ENCODE measurements at regions not wholly inside any gene's neighbourhood (a gene's known extent, or its start where the extent isn't known, plus 50 kb on each side); places are given as distances from the start of the nearest gene placed in this dataset.
"Not testable (repeated sequence)": the region's sequence is repeated elsewhere in the genome, so short reads cannot be mapped to it uniquely, and the experiment has no call there.

DNA sequence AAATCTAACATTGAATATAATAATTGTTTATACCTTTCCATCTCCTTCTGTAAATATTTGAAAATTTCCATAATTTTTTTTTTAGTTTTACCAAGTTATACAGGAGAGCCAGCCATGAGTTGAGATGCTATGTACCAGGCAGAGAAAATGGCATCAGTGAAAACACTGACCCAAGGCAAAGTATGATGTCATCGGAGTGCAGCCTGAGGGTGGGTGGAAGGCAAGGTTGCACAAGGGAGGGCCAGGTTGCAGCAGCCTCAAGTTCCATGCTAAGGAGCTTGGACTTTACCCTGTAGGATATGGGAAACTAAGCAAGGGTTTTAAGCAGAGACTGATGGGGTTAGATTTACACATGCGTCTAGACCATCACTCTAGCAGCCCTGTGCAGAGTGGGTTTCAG, 441.1 kb downstream of the BCAT1 start:
- no peak for DNase-seq (ENCODE audit: low read depth)

DNA sequence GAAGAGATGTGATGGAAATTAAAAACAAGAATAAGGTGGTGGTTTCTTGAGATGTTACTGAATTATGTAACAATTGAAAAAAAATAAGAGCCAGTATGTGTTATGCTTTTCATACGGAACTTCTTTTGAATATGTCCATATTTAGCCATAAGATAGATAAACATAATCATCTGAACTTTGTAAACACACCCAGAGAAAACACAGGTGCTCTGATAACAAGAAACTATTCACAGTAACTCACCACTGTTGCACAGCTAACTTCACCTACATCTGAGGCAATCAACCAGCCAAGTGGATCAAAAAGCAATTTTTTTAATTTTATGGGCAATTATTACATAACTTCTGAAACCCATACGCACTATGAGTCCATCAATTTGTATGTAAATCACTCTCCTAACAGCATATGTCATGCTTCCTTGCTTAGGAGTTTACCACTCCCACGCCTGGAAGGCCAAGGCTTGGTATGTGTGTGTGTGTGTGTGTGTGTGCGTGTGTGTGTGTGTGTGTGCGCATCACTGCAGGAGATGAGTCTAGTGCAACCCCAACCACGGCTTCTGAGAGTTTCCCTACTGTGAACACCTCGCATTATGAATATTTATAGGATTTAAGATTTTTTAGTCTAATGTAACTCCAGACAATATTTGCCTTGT, 443.4 kb downstream of the BCAT1 start:
- DNase-seq (ENCODE audit: low read depth) = no peak

DNA sequence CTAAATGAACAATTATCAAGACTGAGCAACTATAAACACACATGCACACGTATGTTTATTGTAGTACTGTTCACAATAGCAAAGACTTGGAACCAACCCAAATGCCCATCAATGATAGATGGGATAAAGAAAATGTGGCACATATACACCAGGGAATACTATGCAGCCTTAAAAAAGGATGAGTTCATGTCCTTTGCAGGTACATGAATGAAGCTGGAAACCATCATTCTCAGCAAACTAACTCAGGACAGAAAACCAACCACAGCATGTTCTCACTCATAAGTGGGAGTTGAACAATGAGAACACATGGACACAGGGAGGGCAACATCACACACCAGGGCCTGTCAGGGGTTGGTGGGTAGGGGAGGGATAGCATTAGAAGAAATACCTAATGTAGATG, 445.4 kb downstream of the BCAT1 start:
- not testable (repeated sequence) for DNase-seq (ENCODE audit: low read depth)

DNA sequence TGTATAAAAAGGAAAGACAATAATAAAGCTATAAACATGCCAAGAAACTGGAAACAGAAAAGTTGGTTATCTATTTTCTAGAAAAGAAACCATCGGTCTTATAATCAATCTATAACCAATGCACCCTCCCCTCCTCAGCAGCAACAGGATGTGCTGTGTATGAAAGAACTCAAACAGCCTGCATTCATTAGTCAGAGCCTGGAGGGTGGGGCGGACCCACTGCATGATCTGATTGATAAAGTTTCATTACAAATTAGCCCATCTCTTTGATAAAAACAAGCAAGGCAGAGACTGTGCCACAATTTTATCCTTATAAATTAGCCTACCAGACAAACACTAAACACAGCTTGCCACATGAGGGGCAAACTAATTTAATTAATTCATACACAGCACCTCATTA, 448.1 kb downstream of the BCAT1 start:
- DNase-seq (ENCODE audit: low read depth) = peak; percentile 57

DNA sequence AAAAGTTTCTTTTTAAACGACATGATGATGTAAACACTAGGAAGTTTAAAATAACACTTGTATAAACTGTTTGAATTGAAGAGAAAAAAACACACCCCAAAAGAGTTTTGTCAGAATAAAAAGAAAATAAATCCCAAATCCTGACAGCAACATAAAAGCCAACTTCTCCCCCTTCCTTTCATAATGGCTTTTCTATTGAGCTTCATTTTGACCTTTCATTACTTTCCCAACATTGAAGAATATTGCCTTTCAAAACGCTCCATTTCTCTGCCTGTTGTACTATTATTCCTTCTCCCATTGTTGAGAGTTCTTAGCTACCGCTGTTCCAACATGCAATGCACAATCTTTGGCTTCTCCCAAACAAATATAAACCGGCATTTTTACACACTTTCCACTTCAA, 448.5 kb downstream of the BCAT1 start:
- no peak for DNase-seq (ENCODE audit: low read depth)

DNA sequence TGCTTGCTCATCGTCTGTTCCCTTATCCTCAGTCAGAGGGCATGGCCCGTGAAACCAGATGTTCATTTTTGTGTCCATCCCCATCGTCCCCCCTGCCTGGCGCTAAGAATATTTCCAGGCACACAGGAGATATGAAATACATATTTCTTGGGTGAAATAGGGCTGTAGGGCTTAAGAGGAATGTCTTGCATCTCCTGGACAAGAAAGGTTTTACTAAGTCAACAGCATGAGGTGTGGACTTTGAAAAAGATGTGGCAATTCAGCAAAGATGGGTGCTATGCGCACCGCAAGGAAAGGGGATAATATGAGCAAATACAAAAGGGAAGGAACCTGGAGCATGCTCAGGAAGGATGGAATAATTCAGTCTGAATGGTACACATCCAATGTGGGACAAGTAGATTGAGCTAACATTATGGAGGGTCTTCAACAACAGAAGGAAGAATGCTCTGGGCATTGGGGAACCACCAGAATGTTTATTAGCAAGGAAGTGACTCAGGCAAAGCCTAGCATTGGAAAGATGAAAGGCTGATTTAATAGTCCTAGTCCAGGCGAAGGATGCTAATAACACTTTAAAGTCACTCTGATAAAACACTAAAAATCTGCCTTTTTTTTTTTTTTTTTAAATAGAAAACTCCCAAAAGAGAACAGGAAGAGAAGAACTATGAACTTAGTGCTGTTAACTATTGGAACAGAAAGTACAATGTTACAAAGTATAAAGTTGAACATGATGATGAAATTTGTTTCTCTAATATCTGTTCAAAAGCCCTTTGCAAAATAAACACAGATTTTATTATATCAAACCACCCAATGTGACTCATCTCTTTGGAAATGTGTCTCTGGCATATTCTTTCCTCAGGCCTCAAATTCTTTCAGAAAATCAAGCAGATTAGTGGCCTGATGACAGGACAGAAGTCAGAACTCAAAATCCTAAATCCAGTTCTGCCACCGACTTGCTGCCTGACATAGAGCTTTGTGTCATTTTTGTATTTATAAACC, 449.5 kb downstream of the BCAT1 start:
- peak; percentile 88 for DNase-seq (ENCODE audit: low read depth)

DNA sequence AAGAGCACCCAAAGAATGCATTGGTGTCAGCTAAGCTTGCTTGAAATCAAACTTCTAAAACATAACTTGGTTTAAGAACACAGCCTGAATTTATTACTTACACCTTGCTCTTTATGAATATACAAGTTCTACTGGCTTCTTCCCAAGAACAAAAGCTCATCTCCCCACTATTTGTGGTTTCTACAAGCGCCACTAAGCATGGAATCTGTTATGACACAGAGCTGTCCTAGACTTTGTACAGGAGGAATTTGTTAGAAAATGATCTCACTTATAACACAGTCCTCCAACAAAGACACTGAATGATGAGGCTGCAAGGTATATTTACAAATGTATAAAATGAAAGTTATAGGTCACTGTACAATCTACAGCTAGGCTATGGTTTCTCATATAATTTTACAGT, 452.1 kb downstream of the BCAT1 start:
- DNase-seq (ENCODE audit: low read depth) = peak; percentile 88

DNA sequence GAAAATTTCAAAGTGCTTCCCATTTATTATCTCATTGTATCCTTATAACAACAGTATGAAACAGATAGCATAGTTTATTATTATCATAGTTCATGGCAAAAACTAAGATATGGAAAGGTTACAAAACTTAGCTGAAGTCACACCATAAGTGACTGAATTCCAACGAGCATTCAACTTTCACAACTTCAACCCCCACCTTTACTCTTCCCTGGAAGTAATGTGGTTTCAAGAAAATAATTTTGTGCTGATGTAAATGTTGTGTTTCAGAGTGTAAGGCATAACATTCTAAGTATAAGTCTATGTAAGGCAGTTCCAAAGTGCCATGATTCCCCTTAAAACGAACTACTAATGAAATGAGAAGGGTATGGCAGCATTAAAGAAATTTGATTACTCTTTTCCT, 454.5 kb downstream of the BCAT1 start:
- DNase-seq (ENCODE audit: low read depth) = peak; percentile 56

DNA sequence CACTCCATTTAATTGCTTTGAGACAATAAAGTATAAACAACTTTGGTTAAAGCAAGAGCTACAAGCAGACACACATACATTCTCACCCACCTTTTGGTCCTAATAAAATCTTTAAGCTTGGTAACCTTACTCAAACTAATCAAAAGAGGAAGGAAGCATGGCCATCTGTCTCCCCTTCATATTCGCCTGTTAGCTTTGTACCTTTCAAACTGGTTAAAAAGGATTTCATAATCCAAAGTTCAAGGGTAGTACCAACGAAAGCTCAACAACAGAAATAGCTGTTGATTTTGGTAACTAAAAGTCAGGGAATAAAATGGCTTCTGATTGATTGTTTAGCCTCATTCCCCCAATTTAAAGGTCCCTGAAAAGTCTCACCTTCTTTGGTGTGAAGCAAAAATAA, 456.9 kb downstream of the BCAT1 start:
- DNase-seq (ENCODE audit: low read depth) = no peak

DNA sequence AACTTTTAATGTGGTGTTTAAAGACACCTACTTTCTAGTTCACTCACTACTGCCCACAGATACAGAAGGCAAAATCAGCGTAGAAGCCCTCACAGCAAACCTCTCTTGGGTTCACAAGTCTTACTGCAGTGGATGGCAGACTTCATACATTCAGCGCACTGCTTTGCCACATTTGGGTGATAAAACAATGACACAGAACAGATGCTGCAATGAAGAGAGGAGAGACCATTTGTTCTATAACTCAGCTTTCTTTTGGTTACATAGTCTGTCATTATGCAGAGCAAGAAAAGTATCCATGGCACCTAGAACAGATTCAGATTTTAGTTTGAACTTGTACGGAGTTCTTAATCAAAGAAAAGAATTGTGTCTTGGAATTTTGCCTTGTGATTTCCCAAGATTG, 459.0 kb downstream of the BCAT1 start:
- DNase-seq (ENCODE audit: low read depth) = no peak

DNA sequence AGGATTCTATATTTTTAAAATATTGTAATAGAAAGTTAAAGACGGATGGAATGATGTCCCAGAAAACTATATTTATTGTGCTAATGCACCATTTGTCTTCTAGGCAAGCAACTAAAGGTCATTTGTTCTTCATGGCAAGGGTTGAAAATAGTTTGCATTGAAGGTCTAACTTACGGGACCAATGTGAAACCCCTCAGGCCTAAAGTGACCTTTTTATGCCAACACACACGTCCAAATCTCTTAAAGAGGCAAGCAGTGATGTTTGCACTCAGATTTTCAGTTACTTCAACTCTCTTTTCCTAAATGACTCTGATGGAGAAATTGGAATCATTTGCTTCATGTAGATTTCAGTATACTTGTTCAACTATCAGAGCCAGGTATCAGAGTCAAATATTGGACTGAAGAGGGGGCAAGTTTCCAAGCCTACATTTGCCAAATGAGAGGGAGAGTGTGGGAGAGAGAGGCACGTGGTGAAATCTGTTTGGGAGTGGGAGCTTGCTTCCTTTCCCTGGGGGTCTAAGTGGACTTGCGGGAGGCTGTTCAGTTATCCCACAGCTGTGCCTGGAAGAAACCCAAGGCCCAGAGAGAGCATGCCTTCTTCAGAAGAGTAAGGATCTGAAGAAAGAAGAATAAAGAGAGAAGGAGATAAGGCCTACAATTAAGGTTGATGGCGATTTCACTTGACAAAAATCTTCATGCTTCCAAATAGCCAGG, 459.8 kb downstream of the BCAT1 start:
- DNase-seq (ENCODE audit: low read depth) = no peak

DNA sequence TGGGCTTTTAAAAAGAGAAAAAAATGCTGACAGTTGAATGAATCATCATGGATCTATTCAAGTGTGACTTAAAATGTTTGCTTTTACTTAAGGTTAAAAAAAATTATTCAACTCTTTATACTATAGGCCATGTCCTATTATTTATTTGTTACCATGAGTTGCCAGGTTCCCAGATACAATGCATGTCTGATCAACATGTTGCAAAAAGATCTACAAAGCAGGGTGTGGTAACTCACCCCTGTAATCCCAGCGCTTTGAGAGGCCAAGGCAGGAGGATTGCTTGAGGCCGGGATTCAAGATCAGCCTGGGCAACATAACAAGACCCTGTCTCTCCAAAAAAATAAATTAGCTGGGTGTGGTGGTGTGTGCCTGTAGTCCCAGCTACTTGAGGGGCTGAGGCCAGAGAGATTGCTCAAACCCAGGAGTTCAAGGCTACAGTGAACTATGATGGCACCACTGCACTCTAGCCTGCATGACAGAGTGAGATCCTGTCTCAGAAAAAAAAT, 460.8 kb downstream of the BCAT1 start:
- DNase-seq (ENCODE audit: low read depth) = peak; percentile 88

DNA sequence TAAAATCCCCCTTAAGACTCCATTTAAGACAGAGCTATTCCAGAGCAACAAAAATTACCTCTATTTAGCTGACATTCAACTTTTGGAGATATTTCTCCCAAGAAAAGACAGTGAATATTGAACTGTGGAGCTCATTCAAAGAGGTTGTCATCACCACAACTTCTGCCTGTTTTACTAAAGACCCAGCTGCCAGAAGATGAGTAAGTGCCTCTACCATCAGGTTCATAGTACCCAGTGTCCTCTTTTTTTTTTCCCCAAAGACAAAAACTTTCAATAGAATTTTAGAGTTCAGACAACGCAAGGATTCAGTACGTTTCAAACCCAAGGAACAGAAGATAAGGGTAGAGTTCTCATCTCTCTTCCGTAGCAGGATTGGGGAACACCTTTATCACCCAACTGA, 461.3 kb downstream of the BCAT1 start:
- peak; percentile 73 for DNase-seq (ENCODE audit: low read depth)

DNA sequence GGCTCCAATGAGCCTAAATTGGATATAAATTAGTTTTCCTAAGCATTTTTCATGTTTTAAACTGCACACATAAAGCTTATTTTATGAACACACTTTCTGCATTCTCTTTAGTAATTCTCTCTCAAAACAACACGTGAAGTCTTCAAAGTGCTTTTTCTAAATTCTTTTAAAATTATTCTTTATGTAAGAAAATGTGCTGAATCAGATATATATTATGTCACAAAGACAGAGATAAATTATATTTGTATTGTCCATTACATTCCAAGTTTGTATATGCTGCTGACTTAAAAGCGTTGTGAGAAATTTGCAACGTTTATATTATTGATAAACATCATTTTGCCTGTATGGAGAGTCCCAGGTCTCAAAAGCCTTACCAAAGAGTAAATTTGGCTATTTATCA, 465.2 kb downstream of the BCAT1 start:
- no peak for DNase-seq (ENCODE audit: low read depth)

DNA sequence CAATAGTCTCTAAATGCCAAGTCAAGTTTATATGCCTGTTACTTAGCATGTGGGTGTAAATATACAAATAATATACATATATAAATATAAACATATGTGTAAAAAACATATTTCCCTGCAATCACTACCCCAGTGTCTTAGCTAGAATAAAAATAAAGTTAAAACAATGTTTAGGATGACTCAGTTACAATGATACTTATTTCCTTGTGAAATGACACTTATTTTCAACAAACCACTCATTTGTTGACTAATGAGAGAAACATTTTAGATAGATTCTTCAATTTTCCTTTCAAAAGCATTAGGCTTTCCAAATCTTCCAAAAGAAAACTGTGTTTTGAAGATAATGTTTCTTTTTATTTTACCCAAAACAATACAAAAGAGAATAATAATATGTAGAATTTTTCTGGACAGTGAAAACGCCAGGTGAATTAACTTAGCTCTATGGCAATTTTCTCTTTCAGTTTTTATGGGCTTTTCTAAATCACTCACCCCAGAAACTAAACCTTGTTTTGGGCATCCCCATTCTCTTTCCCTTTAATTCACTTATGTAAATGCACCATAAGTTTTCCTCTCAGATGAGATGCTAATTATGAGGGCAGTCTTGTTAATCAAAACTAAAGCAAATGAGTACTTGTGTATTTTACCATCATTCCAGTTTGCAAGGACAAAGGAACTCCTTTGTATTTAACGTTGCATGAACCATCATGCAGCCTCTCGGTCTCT, 465.9 kb downstream of the BCAT1 start:
- DNase-seq (ENCODE audit: low read depth) = peak; percentile 42

DNA sequence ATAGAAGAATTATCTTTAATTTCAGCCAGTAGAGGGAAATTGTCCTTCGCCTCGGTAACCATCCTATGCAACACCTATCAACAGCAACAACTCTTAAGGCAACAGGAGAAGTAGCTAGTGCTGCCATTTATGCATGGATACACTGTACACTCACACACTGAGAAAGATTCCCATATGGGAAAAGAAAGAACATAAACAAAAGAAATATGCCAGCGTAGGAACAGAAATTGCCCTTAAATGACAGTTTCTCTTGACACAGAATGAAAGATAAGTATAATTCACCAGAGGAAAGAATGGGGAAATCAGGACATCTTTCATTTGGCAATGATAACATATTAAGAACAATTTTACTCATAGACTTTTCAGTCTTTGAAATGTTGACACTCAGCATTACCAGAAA, 466.9 kb downstream of the BCAT1 start:
- DNase-seq (ENCODE audit: low read depth) = no peak

DNA sequence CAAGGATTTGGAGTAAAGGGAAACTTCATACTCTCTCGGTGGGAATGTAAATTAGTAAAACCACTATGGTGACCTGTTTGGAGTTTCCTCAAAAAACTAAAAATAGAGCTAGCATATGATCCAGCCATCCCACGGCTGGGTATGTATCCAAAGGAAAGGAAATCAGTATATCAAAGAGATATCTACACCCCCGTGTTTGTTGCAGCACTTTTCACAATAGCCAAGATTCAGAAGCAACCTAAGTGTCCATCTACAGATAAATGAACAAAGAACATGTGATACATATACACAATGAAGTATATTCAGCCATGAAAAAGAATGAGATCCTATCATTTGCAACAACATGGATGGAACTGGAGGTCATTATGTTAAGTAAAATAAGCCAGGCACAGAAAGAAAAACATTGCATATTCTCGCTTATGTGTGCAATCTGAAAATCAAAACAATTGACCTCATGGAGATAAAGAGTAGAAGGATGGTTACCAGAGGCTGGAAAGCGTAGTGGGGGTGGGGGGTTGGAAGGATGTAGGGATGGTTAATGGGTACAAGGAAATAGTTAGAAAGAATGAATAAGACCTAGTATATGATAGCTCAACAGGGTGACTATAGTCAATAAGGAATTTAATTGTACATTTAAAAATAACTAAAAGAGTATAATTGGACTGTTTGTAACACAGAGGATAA, 468.0 kb downstream of the BCAT1 start:
- peak; percentile 14 for DNase-seq (ENCODE audit: low read depth)

DNA sequence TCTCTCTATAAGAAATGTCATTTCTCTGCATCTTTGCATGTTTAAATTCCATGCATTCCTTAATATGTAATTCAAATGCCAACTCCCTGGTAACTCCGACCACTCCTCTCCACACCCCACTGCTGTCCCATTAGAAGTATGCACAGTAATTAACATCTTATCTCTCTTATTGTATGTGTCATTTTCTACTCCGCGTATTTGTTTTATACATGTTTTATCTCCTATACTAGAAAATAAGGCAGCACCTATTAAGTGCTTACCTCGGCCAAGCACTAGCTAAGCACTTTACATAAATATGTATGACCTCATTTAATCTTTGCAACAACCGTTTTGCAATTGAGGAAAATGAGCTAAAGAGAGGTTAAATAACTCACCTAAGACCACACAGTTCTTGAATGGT, 469.8 kb downstream of the BCAT1 start:
- no peak for DNase-seq (ENCODE audit: low read depth)

DNA sequence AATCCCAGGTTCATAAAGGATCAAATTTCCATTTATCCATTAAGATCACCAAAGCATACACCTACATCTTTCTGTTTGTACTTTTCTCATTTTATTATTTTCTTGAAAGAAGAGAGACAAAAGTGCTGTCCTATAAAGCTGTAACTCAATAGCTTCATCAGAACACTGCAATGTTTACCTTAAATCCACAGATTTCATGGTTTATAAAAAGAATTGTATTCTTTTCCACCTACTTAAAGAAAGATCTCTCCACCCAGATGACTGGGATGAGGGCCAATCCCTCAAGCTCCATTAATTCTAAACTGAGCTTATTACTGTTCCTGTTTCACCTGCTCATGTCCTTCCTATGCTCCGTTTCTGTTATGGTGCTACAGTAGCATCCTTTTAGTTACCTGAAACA, 470.6 kb downstream of the BCAT1 start:
- no peak for DNase-seq (ENCODE audit: low read depth)

DNA sequence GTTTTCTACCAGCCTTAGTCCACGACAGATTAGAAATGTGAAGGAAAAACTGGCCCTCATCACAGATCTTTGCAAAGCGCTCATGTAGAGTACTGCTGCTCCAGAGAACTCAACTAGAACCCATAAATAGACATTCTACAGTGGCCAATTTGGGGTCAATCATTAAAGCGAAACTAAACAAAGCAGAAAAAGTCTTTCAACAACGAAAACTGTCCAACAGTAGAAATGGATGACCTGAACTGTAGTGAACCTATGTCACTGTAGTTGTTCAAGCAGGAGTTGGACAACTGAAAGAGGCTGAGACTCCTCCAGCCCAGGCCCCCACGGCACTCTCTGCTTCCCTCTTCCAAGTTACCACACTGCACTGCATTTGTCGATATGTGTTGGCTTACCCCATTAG, 472.6 kb downstream of the BCAT1 start:
- DNase-seq (ENCODE audit: low read depth) = no peak

DNA sequence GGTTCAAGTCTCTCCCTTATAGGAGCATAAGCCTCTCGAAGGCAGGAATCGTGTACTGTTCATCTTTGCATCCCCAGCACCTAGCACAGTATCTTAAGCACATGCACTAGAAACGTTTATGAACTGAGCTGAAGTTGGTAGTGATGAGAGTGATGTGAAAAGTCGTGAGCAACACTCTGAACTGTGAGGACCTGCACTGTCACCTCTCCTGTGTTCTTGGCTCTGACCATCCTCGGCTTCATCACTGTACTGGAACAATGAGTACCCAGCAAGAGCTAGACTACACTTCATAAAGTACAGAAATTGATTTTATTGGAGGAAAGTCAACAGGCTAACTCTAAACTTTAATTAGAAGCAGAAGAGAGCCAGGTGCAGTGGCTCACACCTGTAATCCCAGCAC, 473.6 kb downstream of the BCAT1 start:
- DNase-seq (ENCODE audit: low read depth) = no peak
